Esophagus squamous epithelium (tissue), 4 donors: ENCODE measurements at regions not wholly inside any gene's neighbourhood (a gene's known extent, or its start where the extent isn't known, plus 50 kb on each side); places are given as distances from the start of the nearest gene placed in this dataset.

ENCODE experiments used
- CTCF ChIP-seq, 6 experiments: fragments of 450-650 bp in 4 of 6; fragments of 200-600 bp in 2 of 6; sonication (generic) in 2 of 6; IDR thresholded peaks; one replicate each; pipeline ENCODE4 v1.5.1; 2016 to 2019; ENCODE audit warnings: antibody characterized with exemption in 6 of 6, mild to moderate bottlenecking in 4 of 6, moderate library complexity in 4 of 6
- POLR2A ChIP-seq, 4 donors: fragments of 450-650 bp; IDR thresholded peaks; one replicate each; pipeline ENCODE4 v1.6.1; 2017; ENCODE audit warnings: antibody characterized with exemption in 4 of 4, mild to moderate bottlenecking in 4 of 4, moderate library complexity in 3 of 4

GRCh38 chr12:124077701-124078100 is 104.7 kb downstream of the ZNF664 start:
- TF ChIP-seq POLR2A (IDR thresholded peaks at IDR 0.05) (no peak), CTCF (IDR thresholded peaks at IDR 0.05) (no peak)
